Erythroblast (primary cell): ENCODE measurements at regions not wholly inside any gene's neighbourhood (a gene's known extent, or its start where the extent isn't known, plus 50 kb on each side); places are given as distances from the start of the nearest gene placed in this dataset.

ENCODE experiments used
- GATA1 ChIP-seq: IDR thresholded peaks from 2 replicates; pipeline ENCODE4 v1.6.1; 2011; ENCODE audit warnings: low read depth, mild to moderate bottlenecking, control low read depth, low read length, moderate library complexity
- POLR2A ChIP-seq: IDR thresholded peaks from 2 replicates; pipeline ENCODE4 v1.6.1; 2011; ENCODE audit warnings: mild to moderate bottlenecking, low read length

DNA sequence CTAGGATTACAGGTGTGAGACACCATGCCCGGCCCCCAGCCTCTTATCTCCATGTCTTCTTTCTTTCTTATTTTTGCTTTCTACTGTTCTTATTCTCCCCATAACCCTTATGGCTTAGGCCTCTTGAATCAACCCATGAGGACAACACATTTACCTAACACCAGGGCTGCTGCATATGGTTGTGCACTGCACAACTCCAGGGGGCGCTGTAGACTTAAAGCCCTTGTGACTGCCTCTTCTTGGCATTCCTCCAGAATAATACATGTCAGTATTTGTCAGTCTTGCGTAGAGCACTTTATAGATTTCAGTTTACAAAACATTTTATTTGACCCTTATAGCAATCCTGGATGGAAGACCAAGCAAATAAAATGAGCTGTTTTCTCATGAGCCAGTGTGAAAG, 225.0 kb upstream of the SALL1 start:
- no peak for TF ChIP-seq POLR2A
- TF ChIP-seq GATA1 = no peak
